GM21717 (cell line): ENCODE measurements at regions not wholly inside any gene's neighbourhood (a gene's known extent, or its start where the extent isn't known, plus 50 kb on each side); places are given as distances from the start of the nearest gene placed in this dataset.

Experiments
- ATAC-seq: cut with Tn5 transposase; IDR thresholded peaks from one replicate; pipeline ENCODE4 v1.9.1; 2021; ENCODE audit warnings: mild to moderate bottlenecking, moderate library complexity; ENCODE audit not compliant: unreplicated experiment

- no peak for ATAC-seq
Observed at GRCh38 chr13:76751278-76751677, 134.9 kb downstream of the KCTD12 start.

DNA sequence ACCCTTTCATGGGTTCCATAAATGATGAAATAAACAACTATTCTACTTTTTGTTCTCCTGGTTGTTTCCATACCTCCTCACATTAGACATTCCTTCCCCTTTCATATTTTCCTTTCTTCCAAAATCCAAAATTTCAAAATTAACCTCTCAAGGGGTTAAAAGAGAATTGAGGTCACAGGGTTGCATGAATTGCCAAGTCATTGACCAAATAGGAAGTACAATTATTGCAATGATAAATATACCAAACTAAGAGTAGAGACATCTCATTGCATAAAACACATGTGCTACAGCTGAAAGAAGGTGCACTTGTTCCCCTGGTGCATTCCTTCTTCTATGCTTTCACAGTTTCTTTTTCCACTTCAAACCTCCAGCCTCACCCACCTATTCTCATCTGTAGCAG lies 136.1 kb downstream of the KCTD12 start:
- ATAC-seq = no peak

GRCh38 chr13:76745261-76746200 lies 140.7 kb downstream of the KCTD12 start:
- peak; percentile 80 for ATAC-seq

DNA sequence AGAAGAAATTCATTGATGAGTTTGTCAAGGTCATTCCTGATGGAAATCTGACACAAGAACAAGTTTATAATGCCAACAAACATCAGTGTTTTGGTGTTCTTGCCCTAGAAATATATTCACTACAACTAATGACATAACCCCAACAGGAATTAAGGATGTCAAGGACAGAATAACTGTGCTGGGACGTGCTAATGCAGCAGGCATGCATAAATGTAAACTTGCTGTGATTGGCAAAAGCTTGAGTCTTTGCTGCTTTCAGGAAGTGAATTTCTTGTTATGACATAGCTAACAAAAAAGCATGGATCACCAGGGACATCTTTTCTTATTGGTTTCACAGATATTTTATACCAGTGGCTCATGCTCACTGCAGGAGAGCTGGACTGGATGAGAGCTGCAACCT lies 144.6 kb downstream of the KCTD12 start:
- no peak for ATAC-seq

- ATAC-seq = no peak
Observed at GRCh38 chr13:76741046-76741445, 145.2 kb downstream of the KCTD12 start.

DNA sequence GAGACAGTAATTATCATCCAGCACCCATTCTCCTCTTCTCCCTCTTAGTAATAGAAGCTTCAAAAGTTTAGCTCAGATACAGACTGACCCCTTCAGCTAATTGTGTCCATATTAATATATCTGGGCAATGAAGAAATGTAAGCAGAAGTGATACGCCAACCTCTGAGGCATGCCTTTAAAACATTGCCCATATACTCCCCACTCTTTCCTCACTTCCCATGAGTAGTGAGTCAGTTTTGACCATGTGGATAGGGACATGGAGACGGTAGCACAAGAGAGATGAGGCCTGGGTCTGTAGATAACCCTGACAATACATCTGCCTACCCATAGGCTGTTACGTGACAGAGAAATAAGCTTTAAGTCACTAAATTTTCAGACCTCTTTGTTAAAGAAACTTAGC lies 147.6 kb downstream of the KCTD12 start:
- no peak for ATAC-seq

DNA sequence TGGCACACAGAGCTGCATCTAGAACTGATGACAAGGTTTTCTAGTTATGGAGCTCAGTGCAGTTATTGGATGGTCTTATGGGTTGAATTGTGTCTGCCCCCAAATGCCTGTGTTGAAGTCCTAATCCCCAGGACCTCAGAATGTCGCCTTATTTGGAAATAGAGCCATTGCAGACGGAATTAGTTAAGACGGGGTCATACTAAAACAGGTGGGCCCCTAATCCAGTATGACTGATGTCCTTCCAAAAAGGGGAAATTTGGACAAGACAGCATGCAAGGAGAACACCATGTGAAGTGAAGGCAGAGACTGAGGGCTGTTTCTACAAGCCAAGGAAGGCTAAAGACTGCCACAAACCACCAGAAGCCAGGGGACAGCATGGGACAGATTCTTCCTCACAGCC lies 148.7 kb downstream of the KCTD12 start:
- ATAC-seq = no peak

DNA sequence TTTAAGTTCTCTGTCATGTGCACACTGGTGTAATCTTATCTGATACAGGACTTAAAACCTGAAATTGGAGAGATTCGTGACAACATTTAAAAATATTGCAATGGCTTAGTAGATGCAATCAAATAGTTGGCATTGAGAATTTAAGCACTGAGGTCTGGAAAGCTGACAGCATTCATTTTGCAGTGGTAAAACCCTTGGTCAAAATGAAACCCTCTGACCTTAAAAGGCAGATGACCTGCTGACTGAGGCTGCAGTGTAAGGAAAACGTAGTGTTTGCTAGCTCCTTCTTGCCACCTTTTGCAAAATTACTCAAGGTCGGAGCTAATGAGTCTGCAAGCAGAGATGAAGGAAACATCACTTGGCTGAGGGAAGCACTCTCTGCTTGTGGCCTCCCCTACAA lies 150.6 kb downstream of the KCTD12 start:
- ATAC-seq = no peak

DNA sequence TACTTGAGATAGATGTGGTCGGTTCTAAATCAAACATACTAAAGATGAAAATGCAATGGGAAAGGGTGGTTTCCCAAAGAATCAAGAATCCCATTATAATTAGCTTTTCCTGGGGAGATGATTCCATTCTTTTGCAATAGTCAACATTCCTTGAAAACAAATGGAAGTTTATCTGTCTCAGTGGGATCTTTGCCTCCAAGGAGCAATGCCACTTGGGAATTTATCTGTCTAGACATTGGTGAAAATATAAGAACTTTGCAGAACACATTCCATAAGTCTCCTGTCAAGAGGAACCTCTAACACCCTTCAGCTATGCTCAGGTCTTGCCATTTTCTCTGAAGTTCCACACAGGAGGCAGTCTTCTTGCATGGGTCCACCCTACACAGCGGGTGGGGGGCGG lies 152.5 kb downstream of the KCTD12 start:
- ATAC-seq = no peak

DNA sequence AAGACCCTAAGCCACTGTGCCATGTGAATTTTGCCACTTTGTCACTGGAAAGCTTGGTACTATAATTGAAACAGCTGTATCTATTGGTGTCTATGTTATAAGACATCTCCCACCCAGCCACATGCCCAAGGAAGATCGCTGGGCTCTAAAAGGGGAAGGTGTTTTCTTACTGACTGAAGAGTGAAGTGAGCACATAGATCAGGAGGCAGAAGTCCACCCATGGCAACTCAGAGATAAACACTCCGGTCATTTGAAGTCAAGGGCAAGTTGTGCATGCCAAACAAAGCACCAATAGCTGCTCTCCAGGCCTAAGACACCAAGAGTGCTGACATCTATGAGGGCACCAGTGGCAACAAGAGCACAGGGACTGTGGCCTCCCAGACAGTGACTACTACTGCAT lies 153.8 kb downstream of the KCTD12 start:
- ATAC-seq = no peak

DNA sequence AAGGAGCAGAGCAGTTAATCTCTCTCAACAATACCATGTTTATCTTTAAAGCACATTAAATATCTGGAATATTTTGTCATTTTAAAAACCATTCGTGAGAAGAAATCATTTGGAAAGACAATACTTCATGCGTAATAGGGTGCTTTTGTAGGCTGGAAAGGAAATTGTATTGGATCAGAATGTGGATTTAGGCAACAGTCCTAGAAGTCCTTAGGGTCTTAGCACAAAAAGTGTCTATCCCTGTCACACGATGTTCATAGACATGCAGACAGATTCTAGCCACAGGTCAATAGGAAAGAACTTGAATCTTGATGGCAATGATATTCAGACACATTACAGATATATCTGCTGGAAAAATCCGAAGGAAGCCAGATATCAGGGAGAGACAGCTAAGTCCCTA lies 156.0 kb downstream of the KCTD12 start:
- ATAC-seq = no peak

- ATAC-seq = no peak
Observed at GRCh38 chr13:76729691-76730090, 156.5 kb downstream of the KCTD12 start.

- ATAC-seq = no peak
Observed at GRCh38 chr13:76725896-76726295, 160.3 kb downstream of the KCTD12 start.

DNA sequence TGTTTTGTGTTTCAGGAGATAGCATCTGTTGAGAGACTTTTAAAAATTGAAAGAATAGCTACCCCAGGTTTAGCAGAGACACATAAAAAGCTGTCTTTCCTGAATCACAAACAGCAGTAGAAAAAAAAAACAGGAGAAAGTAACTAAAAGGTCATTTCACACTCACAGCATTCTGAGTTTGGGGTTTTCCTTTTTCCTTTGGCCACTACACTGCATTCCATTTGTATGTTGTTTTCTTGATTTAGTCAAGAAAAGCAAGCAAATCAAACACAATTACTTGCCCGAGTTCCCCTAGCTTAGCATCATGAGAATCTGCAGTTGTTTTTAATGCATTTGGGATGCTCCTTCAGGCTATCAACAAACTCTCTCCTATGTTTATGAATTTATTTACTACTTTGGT lies 161.0 kb downstream of the KCTD12 start:
- no peak for ATAC-seq

- no peak for ATAC-seq
Observed at GRCh38 chr13:76724421-76724820, 161.8 kb downstream of the KCTD12 start.

DNA sequence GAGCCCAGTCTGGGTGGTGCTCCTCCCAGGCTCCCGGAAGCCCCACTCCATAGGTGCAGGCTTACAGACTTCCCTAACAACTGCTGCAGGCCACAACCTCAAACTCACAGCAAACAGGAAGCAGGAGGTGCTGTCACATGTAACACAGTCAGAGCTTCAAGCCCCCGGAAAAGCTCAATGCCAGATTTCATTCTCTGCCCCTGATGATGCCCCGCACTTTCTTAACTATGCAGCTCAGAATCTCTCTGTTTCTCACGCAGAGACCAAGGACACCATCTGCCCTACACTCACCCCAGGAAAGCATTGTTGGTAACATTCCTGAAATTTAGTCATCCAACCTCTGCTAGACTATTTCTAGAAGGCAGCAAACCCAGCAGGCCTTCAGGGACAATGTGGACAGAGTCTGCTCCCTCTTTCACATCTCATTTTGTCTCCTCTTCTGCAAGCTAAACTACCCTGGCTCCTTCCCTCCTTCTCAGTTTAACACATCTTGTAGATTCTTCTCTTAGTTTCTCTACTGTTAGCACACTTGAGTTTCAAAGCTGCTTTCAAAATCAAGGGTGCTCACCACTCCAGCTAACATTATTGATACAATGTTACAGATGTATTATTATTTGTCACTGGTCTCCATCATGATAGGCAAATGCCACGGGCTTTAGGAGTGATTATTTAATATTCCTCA lies 162.5 kb downstream of the KCTD12 start:
- ATAC-seq = no peak

DNA sequence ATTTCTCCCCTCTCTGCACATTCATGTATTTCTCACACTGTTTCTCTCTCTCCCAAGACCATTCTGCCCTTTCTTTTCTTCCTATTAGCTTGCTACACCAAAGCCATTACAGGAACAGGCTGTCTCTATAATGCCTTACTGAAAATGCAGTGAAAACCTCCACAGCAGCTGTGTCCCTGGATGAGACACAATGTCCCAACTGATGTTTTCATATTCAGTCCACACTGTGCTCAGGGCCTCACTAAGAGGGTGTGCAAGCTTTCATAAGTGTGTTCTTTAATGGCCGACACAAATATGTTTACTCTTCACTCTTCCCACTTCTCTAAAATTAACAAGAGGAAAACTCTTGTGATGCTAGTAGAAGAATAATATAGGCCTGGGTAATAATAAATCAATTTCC lies 163.4 kb downstream of the KCTD12 start:
- no peak for ATAC-seq

GRCh38 chr13:76720821-76721220 lies 165.4 kb downstream of the KCTD12 start:
- ATAC-seq = no peak

DNA sequence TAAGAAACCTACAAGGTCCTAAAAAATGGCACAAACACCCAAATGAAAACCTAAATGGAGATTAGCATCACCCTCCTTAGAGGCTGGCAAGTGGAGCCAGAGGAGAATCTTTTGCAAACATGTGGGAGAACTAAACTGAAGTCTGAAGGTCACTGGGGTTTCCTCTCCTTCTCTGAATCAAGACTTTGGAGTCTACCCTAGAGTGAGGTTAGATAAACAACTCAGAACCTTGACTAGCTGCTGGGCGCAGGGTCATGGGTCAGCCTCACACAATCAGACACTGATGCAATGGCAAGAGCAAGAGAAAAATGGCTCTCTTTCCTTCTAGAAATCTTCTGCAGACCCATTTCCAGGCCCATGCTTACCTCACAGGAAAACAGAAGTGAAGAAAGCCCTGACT lies 165.8 kb downstream of the KCTD12 start:
- ATAC-seq = no peak

DNA sequence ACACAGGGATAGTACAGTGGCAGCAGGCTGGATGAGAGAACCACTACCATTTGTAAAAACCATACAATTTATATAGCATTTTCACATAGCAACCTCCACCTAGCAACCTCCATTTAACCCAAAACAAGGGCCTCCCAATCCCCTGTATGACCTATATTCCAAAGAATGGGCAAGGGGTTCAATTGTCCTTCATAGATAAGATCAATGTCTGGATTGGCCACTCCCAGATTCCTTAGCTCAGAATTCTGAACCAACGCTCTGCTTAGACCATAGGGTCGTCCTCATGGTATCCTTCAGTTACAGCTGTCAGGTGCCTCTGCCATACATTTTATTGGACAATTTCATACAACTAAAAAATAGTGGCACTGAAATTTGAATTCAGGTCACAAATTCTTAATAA lies 166.2 kb downstream of the KCTD12 start:
- no peak for ATAC-seq

GRCh38 chr13:76717092-76717491 lies 169.1 kb downstream of the KCTD12 start:
- ATAC-seq = no peak

DNA sequence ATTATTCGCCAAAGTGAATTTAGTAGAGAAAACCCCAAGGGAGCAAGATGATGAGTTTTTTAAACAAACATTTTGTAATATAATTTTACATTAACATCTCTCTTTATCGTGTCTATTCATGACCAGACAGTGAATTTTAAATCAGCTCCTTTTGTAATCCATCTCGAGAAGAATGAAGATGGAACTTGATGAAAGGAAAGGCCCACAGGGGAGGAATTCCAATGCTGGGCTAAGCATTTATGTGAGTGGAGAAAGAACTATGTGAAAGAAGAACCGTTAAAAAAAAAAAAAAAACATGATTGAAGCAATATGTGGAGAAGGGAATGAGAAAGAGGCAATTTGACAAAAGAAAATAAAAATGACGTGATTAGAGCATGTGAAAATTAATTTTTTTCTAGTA lies 170.6 kb downstream of the KCTD12 start:
- no peak for ATAC-seq
